ENCODE measurements at regions not wholly inside any gene's neighbourhood (a gene's known extent, or its start where the extent isn't known, plus 50 kb on each side); places are given as distances from the start of the nearest gene placed in this dataset.
A peak's percentile ranks its signal among the peaks of the same experiment; 100 is the strongest.
"Not testable (repeated sequence)": the region's sequence is repeated elsewhere in the genome, so short reads cannot be mapped to it uniquely, and the experiment has no call there.

DNA sequence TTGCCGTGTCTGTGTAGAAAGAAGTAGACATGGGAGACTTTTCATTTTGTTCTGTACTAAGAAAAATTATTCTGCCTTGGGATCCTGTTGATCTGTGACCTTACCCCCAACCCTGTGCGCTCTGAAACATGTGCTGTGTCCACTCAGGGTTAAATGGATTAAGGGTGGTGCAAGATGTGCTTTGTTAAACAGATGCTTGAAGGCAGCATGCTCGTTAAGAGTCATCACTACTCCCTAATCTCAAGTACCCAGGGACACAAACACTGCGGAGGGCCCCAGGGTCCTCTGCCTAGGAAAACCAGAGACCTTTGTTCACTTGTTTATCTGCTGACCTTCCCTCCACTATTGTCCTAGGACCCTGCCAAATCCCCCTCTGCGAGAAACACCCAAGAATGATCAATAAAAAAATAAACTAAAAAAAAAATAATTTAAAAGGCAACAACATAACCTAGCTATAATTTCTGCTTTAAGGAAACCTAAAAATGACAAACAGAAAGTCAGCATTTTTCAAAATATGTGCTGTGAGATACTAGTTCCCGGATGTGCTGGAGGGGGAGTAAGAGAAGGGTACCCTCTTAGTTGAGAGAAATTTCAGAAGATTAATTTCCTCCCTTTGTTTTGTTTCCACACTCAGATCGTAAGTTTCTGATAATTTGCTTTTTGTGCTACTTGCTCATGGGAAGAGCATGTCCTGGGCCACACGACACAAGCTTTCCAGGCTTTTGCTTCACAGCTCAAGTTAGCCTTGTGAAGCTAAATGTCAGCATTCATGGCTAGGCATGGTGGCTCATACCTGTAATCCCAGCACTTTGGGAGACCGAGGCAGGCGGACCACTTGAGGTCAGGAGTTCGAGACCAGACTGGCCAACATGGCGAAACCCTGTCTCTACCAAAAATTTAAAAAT is 64.7 kb upstream of the CAPRIN1 start:
- H3K4me1 Mint-ChIP-seq: peaks cover 6 to 13% (median 7%) of the 10 kb centered on the region in 4 donors
- DNase-seq, H3K4me3 Mint-ChIP-seq, H3K27me3 Mint-ChIP-seq, ATAC-seq, H3K27ac Mint-ChIP-seq, H3K36me3 Mint-ChIP-seq, H3K9me3 Mint-ChIP-seq: not testable (repeated sequence)
- POLR2A ChIA-PET: interaction anchor here (1.0 kb wide), 1 partner anchor 10 kb away, joined by 3 read pairs; no protein-coding TSS in a partner anchor

DNA sequence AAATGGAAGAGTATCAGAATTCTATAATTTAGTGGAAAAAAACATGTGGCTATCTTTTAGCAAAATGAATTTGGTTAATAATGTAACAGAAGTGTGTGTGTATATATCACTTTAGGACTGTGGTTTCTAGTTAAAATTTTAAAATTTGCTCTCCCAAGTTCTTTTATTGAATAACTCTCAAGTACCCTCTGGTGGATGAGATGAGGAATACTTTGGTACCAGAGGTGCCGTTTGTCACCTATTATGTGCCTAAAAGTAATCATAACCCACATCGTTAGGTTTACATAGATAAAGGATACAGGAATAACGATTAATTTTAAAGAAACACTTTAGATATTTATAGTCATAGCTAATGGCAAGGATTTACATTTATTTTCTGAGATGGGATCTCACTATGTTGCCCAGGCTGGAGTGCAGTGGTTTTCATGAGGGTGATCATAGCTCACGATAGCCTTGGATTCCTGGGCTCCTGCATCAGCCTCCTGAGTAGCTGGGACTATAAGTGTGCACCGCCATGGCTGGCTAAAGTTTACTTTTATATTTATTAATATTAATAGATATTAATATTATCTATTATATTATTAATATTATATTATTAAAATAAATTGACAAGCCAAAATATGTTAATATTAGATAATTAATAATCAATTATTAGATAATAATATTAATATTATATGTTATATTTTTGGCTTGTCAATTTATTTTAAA is 66.7 kb upstream of the CAPRIN1 start:
- no peaks in the 10 kb centered on the region for H3K36me3 Mint-ChIP-seq
- DNase-seq: no peak
- no peak overlapping the region for H3K27ac Mint-ChIP-seq
- no peak for ATAC-seq
- H3K4me3 Mint-ChIP-seq: no peak overlapping the region
- H3K27me3 Mint-ChIP-seq: peaks cover 7 to 11% (median 8%) of the 10 kb centered on the region in 5 donors
- POLR2A ChIA-PET: no interaction called here
- peaks cover 0 to 2% (median 0%) of the 10 kb centered on the region in 4 donors for H3K4me1 Mint-ChIP-seq
- peaks cover 0 to 2% (median 0%) of the 10 kb centered on the region in 9 donors for H3K9me3 Mint-ChIP-seq

DNA sequence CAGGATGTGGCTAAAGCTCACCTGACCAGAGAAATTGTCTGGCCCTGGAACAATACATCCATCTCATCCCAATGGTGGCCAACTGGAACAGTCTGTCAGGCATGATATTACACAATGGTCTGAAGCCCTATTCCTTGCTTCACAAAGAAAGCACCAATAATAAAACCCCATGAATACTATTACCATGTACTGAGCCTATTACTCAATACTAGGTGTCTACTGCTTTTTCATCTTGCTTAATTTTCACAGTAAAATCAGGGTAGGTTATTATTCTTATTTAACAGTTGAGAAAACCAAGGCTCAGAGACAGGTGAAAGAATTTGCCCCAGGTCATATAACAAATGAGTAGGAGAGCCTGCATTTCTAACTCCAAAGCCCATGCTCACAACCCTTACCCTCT is 68.9 kb upstream of the CAPRIN1 start:
- ATAC-seq: no peak
- DNase-seq: no peak
- no peaks in the 10 kb centered on the region for H3K36me3 Mint-ChIP-seq
- POLR2A ChIA-PET: no interaction called here
- H3K9me3 Mint-ChIP-seq: no peaks in the 10 kb centered on the region
- no peaks in the 10 kb centered on the region for H3K4me1 Mint-ChIP-seq
- H3K27ac Mint-ChIP-seq: no peak overlapping the region
- no peak overlapping the region for H3K4me3 Mint-ChIP-seq
- peaks cover 5 to 22% (median 8%) of the 10 kb centered on the region in 5 donors for H3K27me3 Mint-ChIP-seq

DNA sequence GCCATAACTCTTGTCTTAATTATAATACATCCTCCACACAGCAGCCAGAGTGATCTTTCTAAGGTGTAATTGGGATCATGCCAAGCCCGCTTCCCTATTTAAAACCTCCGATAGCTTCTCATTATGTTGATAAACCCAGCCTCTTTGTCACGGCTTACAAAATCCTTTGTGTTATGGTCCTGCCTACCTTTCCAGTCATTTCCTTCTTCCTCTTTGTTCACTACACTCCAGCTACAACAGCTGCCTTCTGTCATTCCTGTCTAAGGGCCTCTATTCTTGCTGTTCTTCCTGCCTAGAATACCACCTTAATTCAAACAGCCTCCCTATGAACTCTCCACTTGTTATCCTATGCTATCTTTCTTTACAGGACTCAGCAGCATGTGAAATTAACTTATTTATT is 70.6 kb upstream of the CAPRIN1 start:
- peaks cover 5 to 22% (median 6%) of the 10 kb centered on the region in 5 donors for H3K27me3 Mint-ChIP-seq
- no peaks in the 10 kb centered on the region for H3K9me3 Mint-ChIP-seq
- H3K36me3 Mint-ChIP-seq: no peaks in the 10 kb centered on the region
- no peak overlapping the region for H3K4me3 Mint-ChIP-seq
- POLR2A ChIA-PET: no interaction called here
- no peak for DNase-seq
- H3K4me1 Mint-ChIP-seq: no peaks in the 10 kb centered on the region
- ATAC-seq: no peak
- no peak overlapping the region for H3K27ac Mint-ChIP-seq

DNA sequence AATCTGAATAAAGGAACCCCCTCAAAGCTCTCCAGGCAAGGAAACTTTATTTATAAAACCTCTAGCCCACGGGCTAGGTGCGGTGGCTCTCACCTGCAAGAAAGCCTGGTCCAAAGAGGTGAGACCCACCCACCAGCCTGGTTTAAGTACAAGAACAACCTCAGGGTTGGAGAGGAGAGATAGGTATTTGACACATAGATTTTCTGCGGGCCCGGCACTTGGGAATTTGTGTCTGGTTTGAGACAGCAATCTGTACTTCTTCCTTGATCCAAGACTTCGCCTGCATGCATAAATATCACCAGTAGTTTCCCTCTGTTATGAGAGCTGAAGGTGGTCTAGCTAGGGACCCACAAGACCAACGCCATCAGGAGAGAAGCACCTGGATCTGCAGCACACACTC is 73.2 kb upstream of the CAPRIN1 start:
- Mint-ChIP-seq H3K4me3 (no peak overlapping the region), H3K9me3 (no peaks in the 10 kb centered on the region), H3K27me3 (peaks cover 5 to 22% (median 8%) of the 10 kb centered on the region in 5 donors), H3K36me3 (no peaks in the 10 kb centered on the region), H3K4me1 (no peaks in the 10 kb centered on the region), H3K27ac (no peak overlapping the region)
- DNase-seq (no peak), ATAC-seq (no peak)
- POLR2A ChIA-PET: interaction anchor here (0.6 kb wide), 1 partner anchor 31 kb away, joined by 3 read pairs; no protein-coding TSS in a partner anchor

DNA sequence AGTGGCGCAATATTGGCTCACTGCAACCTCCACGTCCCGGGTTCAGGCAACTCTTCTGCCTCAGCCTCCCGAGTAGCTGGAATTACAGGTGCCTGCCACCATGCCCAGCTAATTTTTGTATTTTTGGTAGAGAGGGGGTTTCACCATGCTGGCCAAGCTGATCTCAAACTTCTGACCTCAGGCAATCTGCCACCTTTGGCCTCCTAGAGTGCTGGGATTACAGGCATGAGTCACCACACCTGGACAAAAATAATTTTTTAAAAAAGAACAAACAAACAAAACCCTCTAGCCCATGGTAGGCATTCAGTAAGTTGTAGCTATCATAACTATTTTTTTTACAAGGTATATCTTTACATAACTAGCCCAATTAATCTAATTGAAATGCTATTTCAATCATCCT is 73.9 kb upstream of the CAPRIN1 start:
- ATAC-seq (no peak), DNase-seq (no peak)
- POLR2A ChIA-PET: interaction anchor here (0.7 kb wide), 1 partner anchor 10 kb away, joined by 3 read pairs; no protein-coding TSS in a partner anchor
- Mint-ChIP-seq H3K27ac (peak overlapping the region in 1 of 10 donors; percentile 11), H3K36me3 (no peaks in the 10 kb centered on the region), H3K27me3 (peaks cover 5 to 22% (median 11%) of the 10 kb centered on the region in 5 donors), H3K4me3 (no peak overlapping the region), H3K9me3 (no peaks in the 10 kb centered on the region), H3K4me1 (no peaks in the 10 kb centered on the region)

DNA sequence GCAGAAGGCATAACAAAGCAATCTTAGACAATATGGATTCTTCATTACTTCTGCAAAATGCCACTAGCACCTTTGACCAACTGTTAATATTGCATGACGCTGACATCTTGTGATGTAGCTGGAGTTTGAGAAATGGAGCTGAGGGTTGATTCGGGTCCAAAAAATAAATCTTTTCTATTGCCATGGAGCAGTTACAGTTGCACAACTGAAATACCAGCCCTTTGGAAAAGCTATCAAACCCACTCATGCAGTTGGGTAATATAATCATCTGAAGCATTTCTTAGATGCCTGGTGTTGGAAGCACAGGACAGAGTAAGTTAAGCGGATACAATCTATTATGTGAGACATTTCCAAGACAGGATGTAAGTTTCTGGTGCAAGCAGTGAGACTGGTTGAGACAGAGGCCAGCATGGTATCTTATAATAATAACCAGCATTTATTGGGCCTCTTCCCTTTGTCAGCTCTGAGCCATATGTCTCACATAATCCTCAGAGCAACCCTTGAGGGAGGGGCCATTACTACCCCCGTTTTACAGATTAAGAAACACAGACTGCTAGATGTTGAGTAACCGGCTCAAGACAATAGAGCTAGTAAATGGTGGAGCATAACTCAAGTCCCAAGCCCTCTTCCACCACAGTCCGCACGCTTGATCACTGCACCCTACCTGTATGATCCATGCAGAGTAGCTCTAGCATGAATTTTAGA is 74.9 kb upstream of the CAPRIN1 start:
- Mint-ChIP-seq H3K4me3 (no peak overlapping the region), H3K9me3 (no peaks in the 10 kb centered on the region), H3K36me3 (no peaks in the 10 kb centered on the region), H3K27me3 (peaks cover 5 to 22% (median 11%) of the 10 kb centered on the region in 5 donors), H3K4me1 (no peaks in the 10 kb centered on the region), H3K27ac (no peak overlapping the region)
- DNase-seq: no peak
- POLR2A ChIA-PET: interaction anchor here (0.7 kb wide), 1 partner anchor 11 kb away, joined by 3 read pairs; no protein-coding TSS in a partner anchor
- no peak for ATAC-seq

DNA sequence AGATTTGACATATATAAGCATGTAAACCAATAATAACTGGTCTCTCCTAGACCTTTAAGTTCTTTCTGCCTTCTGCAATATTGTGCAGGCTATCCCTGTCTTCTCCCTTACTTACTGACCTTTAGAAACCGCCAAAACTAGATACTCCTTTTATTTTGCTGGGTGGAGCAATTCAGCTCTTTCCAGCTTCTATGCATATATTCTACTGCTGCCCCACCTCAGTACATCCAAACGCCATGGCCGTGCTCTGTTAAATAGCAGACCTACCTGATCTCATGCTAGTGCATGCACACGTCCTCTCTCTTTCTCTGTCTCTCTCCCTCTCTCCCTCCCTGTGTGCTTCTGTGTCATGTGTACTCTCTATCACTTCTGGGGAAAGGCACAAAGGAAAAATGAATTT is 76.7 kb upstream of the CAPRIN1 start:
- H3K4me1 Mint-ChIP-seq: no peaks in the 10 kb centered on the region
- H3K4me3 Mint-ChIP-seq: no peak overlapping the region
- H3K27ac Mint-ChIP-seq: no peak overlapping the region
- H3K9me3 Mint-ChIP-seq: no peaks in the 10 kb centered on the region
- H3K27me3 Mint-ChIP-seq: peaks cover 1 to 23% (median 5%) of the 10 kb centered on the region in 5 donors
- H3K36me3 Mint-ChIP-seq: no peaks in the 10 kb centered on the region
- POLR2A ChIA-PET: interaction anchor here (0.6 kb wide), 1 partner anchor 119 kb away, joined by 3 read pairs; no protein-coding TSS in a partner anchor
- DNase-seq (no peak), ATAC-seq (no peak)

DNA sequence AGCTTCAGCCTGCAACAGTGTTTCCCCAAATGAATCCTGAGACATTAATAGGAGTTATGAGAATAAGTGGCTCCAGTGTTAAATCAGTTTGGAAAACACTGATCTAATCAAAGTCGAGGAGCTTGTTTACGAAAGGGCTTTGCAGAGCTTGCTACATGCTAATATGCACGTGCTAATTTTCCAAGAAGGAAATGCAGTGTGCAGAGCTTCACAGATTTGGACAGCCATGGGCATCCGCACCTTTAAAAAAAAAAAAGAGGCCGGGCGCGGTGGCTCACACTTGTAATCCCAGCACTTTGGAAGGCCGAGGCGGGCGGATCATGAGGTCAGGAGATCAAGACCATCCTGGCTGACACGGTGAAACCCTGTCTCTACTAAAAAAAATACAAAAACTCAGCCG is 79.7 kb upstream of the LMO2 start:
- H3K9me3 Mint-ChIP-seq, H3K4me1 Mint-ChIP-seq, H3K4me3 Mint-ChIP-seq, H3K27ac Mint-ChIP-seq, POLR2A ChIA-PET, ATAC-seq, DNase-seq, H3K36me3 Mint-ChIP-seq: not testable (repeated sequence)
- peaks cover 4 to 23% (median 12%) of the 10 kb centered on the region in 5 donors for H3K27me3 Mint-ChIP-seq

DNA sequence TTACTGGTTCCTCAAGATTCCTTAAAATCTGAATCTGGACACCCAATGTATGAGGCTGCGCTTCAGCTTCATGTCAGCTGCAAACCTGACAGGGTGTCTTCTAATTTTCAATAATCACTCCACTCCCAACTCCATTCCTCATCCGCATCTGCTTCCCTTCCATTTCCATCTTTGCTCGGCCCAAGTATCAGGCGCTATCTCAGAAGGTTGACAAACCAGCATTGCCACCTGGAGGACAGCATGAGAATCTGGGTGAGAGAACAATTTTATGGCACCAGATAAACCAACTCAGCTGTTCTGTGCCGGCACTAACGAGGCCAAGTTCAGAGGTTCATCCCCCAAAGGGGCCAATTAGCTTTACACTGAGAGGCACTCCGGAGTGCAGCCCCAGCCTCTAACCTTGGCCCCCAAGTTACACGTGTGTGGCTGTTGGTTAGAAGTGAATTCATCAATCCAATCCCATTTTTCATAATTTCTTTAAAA is 79.1 kb upstream of the LMO2 start:
- Mint-ChIP-seq H3K36me3 (no peaks in the 10 kb centered on the region), H3K27me3 (peaks cover 5 to 23% (median 12%) of the 10 kb centered on the region in 5 donors), H3K4me3 (no peak overlapping the region), H3K27ac (no peak overlapping the region), H3K4me1 (no peaks in the 10 kb centered on the region), H3K9me3 (no peaks in the 10 kb centered on the region)
- no peak for ATAC-seq
- peak in 3 of 10 donors; percentile 17 to 32 (median 18) for DNase-seq
- POLR2A ChIA-PET: interaction anchor here (1.0 kb wide), 1 partner anchor 113 kb away, joined by 4 read pairs; no protein-coding TSS in a partner anchor

DNA sequence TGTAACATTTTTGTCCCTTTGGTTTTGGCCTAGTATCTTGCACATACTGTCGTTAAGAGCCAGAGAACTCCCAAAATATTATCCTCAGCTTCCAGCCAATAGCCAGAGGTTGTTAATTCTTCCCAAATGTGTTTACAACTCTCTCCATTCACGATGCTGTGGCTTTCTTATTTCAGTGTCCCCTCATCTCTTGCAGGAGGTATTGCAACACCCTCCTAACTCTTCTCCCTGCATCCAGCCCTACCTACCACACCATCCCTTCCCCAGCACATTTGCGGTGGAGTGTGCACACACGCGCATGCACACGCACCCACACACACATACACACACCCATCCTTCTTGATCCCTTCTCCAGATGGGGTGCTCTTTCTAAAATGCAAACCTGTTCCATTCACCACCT is 75.6 kb upstream of the LMO2 start:
- Mint-ChIP-seq H3K4me3 (no peak overlapping the region), H3K9me3 (no peaks in the 10 kb centered on the region), H3K4me1 (no peaks in the 10 kb centered on the region), H3K36me3 (no peaks in the 10 kb centered on the region), H3K27me3 (peaks cover 5 to 23% (median 9%) of the 10 kb centered on the region in 5 donors), H3K27ac (no peak overlapping the region)
- POLR2A ChIA-PET: no interaction called here
- ATAC-seq (no peak), DNase-seq (no peak)

DNA sequence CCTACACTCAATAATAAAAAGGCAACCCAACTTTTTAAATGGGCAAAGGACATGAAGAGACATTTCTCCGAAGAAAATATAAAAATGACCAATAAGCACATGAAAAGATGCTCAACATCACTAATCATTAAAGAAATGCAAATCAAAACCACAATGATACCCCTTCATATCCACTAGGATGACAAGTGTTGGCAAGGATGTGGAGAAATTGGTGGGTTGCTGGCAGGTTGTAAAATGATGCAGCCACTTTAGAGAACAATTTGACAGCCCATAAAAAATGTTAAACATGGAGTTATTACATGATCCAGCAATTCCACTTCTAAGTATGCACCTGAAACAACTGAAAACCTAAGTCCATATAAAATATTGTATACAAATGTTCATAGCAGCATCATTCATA is 73.2 kb upstream of the LMO2 start:
- DNase-seq: no peak
- Mint-ChIP-seq H3K27me3 (peaks cover 4 to 31% (median 10%) of the 10 kb centered on the region in 5 donors), H3K36me3 (no peaks in the 10 kb centered on the region), H3K27ac (no peak overlapping the region), H3K4me3 (no peak overlapping the region), H3K4me1 (no peaks in the 10 kb centered on the region), H3K9me3 (no peaks in the 10 kb centered on the region)
- ATAC-seq: no peak
- POLR2A ChIA-PET: no interaction called here

Data from naive thymus-derived CD8-positive, alpha-beta T cell (primary cell).